Right renal pelvis (tissue), 4 donors: ENCODE measurements at regions not wholly inside any gene's neighbourhood (a gene's known extent, or its start where the extent isn't known, plus 50 kb on each side); places are given as distances from the start of the nearest gene placed in this dataset.

ENCODE experiments used
- DNase-seq, 4 donors: peaks; one replicate each; pipeline ENCODE4 v3.0.0-alpha.2; 2013; ENCODE audit warnings: low read depth in 4 of 4, low spot score in 3 of 4, missing footprints in 1 of 4

DNA sequence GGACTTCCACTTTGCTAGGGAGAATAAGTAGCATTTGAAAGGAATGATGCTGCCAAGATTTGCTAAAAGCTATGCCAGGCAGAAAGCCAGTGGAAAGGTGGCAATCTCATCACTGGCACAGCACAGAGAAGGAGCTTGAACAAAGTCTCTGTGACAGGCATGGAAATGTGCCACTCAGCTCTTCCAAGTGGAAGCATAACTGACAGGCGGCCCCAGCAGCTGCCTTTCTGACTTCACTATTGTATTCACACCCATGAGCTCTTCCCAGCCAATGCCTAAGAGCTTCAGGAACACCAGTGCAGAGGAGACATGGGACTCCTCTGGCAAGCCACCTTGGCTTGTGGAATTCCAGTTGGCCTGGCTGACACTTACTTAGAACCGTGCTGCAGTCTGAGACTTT, 134.6 kb upstream of the REG3G start:
- DNase-seq = no peak

DNA sequence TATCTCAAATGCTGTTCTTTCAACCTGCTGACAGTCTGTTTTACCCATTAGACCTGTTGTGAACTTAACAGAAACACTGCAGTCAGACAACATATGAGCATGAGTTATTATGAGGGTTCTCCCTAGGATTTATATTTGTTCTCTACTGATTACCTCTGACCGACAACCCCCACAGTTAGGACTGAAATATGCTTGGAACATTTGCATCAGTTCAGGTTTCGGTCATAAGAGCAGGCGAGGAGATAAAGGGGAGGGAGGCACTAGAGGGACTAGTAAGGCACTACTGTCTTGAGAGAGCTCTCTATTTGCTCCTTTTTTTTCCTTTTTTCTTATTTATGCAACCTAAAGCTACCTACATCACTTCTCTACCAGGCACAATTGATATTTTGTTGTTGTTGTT, 133.2 kb upstream of the REG3G start:
- no peak for DNase-seq

DNA sequence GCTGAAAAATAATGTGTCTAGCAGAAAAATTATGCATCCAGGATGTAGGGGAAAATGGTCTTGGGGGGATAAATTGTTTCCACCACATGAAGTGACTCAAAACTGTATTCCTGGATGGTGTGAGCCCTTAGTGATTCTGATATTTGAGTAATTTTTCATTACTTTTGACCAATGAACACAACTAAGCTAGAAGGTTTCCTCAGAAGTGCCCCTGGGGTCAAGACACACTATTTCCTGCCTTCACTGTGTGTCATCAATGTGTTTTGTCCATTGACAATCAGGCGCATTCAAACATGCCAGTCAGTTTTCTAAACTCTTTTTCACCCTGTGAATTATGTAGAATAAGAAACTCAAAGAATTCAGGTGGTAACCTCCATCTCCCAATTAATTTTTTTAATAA, 130.5 kb upstream of the REG3G start:
- no peak for DNase-seq

DNA sequence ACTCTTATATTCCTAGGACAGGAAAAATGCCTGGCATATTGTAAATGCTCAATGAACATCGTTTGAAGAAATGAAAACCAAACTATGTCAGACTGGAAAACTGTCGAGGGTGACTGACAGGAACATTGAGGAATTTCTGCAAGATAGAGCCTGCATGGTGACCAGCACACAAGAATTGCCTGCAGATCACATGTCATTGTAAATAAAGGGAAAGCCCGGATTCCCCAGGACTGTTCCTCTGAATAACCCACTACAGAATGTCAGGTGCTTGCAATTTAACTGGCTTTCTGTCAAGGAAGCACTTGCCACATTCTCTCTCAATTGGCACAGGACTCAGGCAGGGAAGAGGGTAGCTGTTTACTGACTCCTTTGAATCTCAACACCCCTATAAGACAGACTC, 129.0 kb upstream of the REG3G start:
- no peak for DNase-seq

DNA sequence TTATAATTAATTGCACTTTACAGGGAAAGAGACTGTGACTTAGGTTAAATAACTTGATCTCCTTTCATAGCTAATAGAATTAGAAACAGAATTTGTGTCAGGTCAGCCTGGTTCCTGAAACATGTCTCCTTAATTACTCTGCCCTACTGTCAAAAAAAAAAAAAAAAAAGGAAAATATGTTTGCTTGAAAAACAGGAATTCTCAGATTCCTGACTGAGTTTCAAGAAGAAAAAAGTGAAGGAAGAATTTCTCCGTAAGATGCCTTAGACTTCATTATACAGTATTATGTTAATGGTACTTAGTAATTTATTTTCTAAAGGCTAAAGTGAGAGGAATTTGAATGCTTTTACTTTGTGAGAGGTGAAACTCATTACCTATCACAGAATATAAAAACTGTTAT, 118.4 kb upstream of the REG3G start:
- no peak for DNase-seq

DNA sequence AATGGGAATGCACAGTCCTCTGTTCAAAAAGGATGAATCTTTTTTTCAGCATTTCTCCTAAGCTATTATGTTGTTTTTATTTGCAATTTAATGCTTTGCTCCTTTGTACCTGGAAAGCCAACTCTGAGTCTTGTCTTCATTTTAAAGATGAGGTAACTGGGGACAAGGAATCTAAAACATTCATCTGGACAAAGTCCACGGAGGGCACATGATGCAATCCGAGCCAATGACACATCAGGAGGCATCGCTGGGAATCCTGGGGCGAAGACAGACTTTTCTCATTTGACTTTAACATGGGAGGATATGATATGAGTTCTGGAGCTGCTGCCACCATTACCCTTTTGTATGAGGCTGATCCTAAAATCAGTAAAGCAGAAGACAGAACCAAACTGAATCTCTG, 116.5 kb upstream of the REG3G start:
- DNase-seq = no peak

DNA sequence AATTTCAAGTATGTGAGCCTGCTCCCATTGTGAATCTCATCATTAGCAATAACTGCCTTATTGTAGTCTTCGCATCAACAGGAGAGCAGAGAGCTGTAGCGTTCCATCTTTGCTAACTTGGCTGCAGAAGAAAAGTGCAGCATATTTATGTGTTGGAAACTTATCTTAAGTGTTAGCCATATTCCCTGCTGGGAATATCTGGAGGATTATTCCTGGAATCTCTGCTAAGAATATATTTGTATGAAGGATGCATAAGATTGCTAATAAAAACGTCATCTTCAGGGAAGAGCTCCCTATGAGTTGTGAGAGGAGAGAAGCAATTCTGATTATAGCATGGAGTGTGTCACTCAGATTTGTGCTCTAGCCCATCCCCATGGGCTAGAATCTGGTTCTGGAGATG, 115.1 kb upstream of the REG3G start:
- DNase-seq = no peak

DNA sequence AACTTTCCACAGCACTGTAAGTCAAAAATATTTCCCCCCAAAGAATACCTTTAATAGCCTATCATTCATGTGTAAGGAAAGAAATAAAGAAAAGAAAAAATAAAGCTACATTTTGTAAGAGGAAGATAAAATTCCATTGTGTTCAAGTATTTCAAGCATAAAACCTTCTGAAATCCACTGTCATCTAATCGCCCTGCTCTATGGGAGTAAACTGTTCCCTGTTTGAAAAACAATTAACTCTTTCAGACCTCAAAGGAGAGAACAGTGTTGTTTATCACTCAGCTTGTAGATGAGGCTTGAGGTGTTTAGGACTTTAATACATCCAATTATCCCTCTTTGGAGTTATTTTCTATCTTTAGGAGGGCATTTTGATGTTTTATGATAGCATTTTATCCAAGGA, 112.2 kb upstream of the REG3G start:
- DNase-seq = no peak

DNA sequence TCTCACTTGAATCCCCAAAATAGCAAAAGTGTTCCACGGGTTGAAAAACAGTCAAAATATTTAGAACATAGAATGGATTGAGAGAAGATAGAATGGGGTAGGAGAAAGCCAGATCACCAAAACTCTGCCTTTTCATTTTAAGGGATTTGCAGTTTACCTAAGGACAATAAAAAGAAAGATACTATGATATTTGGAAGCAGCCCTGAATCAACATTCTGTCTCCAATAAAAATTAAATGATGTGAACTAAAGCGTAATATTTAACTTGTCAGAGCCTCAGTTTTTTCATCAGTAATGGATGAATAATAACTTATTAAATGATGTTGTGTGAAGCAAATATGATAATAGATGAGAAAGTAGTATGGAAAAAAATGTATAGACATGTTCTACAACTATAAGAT, 100.2 kb upstream of the REG3G start:
- DNase-seq = no peak

DNA sequence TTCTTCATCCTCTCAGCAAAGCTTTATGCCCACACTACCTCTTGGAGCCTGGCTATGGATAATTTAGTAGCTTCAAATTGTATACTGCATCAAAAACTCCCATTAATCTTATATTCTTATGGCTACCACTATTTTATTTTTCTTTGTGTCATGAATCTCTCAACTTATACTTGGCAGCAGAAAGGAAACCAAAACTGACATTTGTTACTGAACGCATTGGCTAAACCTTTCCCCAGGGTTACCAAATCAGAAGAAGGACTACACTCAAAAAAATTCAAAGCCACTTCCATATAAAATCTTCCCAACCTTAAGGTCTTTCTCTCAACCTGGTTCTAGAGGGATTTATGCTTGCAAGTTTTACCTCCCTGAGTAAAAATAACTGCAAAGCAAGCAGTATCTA, 97.0 kb upstream of the REG3G start:
- no peak for DNase-seq

DNA sequence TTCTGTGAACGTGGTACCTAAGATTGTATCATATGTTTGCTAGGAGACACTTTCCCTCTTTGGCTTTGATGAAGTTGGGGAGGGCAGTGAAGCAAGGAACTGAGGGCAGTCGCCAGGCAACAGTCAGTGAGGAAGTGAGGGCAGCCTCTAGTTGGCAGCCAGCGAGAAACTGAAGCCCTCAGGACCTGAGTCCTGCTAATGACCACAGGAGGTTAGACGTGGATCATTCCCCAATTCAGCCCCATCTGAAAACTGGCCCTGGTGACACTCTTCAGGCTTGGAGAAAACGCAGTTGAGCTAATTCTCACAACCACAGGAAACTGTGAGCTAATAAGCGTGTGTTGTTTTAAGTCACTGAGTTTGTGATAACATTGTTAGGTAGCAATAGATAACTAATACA, 84.5 kb upstream of the REG3G start:
- no peak for DNase-seq

DNA sequence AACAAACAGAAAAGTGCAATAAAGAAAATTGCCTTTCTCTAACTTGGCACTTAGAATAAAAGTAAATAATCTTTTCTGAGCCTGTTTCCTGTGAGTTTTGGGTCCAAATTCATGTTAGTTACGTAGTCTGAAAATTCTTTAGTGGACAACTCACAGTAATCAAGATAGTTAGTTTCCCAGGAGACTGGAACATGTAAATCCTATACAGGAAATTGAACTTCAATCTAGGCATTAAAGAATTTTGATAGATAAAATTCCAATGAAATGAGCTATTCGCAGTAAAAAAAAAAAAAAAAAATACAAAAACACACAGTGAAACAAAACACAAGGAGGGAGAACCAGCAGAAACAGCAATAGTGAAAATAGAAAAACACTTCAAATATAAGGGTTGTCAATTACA, 83.8 kb upstream of the REG3G start:
- no peak for DNase-seq

DNA sequence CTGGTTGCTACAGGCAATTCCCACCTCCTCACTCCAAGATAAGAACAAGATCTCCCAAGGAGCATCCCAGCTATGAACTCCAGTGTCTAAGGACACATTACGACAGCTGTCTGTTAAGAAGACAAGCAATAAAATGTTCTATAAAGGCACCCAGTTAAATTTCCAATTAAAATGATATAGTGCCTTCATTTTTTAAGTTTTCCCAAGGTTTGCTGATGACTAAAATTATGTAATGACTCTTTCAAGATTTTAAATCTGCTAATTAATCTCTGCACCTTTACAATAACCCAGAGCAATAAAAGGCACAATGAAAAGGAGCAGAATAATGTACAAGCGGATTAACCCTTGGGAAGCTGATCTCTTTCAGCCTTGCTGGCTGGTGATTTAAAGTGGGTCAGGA, 61.6 kb upstream of the REG3G start:
- DNase-seq = no peak

DNA sequence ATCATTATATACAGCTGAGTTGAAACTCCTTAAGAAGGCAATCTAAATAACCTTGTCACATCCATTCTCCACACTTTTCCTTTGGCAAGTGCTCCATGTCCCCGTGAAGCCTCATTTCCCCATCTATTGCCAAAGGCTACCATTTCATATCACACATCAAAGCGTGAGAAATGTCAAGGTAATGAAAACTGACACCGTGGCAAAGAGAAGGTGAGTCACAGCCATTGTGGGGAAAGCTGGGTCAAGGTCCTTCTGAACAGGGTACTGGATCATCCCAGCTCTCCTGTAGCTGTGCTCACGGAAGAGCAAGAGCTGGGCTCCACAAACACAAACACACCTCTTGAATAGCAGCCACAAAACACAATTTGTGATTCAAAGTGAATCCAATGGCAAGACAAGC, 58.2 kb upstream of the REG3G start:
- no peak for DNase-seq

DNA sequence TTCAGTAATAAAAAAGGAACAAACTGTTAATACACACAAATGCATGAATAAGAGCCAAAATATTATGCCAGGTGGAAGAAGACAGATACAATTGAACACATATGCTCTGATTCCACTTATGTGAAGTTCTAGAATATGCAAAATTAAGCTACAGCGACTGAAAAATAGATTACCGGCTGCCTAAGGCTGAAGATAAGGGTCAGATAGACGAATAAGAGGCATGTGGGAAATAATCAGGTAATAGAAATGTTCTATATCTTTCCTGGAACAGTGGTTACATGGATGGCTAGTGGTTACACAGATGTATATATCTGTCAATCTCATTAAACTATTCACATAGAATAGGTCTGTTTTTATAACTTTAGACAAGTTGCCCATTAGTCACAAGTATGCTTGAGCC, 51.9 kb upstream of the REG3G start:
- DNase-seq = no peak
